CD4-positive, alpha-beta T cell (primary cell): ENCODE measurements at regions not wholly inside any gene's neighbourhood (a gene's known extent, or its start where the extent isn't known, plus 50 kb on each side); places are given as distances from the start of the nearest gene placed in this dataset.

Source experiments
- ATAC-seq: fragments of 200-7000 bp; cut with Tn5 transposase; one replicate; pipeline ENCODE4 v1.10.0; 2022; ENCODE audit warnings: mild to moderate bottlenecking; ENCODE audit not compliant: poor library complexity
- CTCF ChIA-PET: fragments of 350-600 bp; sonication (Branson Sonifier 250); formaldehyde crosslinking; loops from one replicate; lab custom pipeline; 2021; ENCODE audit warnings: antibody characterized with exemption, inconsistent platforms; lab: Charles Lee
- POLR2A ChIA-PET: fragments of 350-600 bp; sonication (Branson Sonifier 250); formaldehyde crosslinking; loops from one replicate; lab custom pipeline; 2021; ENCODE audit warnings: antibody characterized with exemption, inconsistent platforms; lab: Charles Lee
- DNase-seq, 14 experiments: peaks; one replicate each; pipeline ENCODE4 v3.0.0-alpha.2; 2013 to 2020; ENCODE audit warnings: mixed read lengths in 2 of 14
- H3K27ac ChIP-seq, 2 donors: one replicate each; pipeline versions ENCODE4 v1.5.1 to v1.7.0; 2013; ENCODE audit warnings: low read length in 2 of 2, low read depth in 1 of 2, mild to moderate bottlenecking in 1 of 2
- H3K27me3 ChIP-seq, 2 experiments: 1 replicate in 1 of 2; 2 replicates in 1 of 2; pipeline versions ENCODE4 v1.6.1 to v1.7.0; 2013; ENCODE audit warnings: low read length in 2 of 2, control low read depth in 1 of 2, mild to moderate bottlenecking in 1 of 2, moderate library complexity in 1 of 2; ENCODE audit not compliant: insufficient read depth in 2 of 2, control insufficient read depth in 1 of 2
- H3K36me3 ChIP-seq: one replicate; pipeline ENCODE4 v1.6.1; 2013; ENCODE audit warnings: low read length, control low read depth; ENCODE audit not compliant: insufficient read depth
- H3K4me1 ChIP-seq: one replicate; pipeline ENCODE4 v1.6.1; 2013; ENCODE audit warnings: low read length, control low read depth; ENCODE audit not compliant: insufficient read depth
- H3K4me3 ChIP-seq: one replicate; pipeline ENCODE4 v1.5.1; 2013; ENCODE audit warnings: mild to moderate bottlenecking, low read length, moderate library complexity
- H3K9me3 ChIP-seq, 2 experiments: 1 replicate in 1 of 2; 2 replicates in 1 of 2; pipeline versions ENCODE4 v1.6.1 to v1.7.0; 2013; ENCODE audit warnings: low read length in 2 of 2, mild to moderate bottlenecking in 2 of 2, control low read depth in 1 of 2, moderate library complexity in 1 of 2; ENCODE audit not compliant: control insufficient read depth in 1 of 2, insufficient read depth in 1 of 2
- H3K27ac Mint-ChIP-seq: one replicate; pipeline ENCODE4 v1.8.0; 2020; ENCODE audit warnings: mixed read lengths
- H3K27me3 Mint-ChIP-seq: one replicate; pipeline ENCODE4 v1.8.0; 2021; ENCODE audit warnings: mixed read lengths
- H3K36me3 Mint-ChIP-seq: one replicate; pipeline ENCODE4 v1.8.0; 2021; ENCODE audit warnings: low read depth, mixed read lengths
- H3K4me1 Mint-ChIP-seq: one replicate; pipeline ENCODE4 v1.8.0; 2021; ENCODE audit warnings: low read depth, mixed read lengths
- H3K4me3 Mint-ChIP-seq: one replicate; pipeline ENCODE4 v1.8.0; 2020; ENCODE audit warnings: mild to moderate bottlenecking, mixed read lengths
- H3K9me3 Mint-ChIP-seq: one replicate; pipeline ENCODE4 v1.8.0; 2020; ENCODE audit warnings: mixed read lengths
- CTCF ChIP-seq: fragments of 200-600 bp; IDR thresholded peaks from one replicate; pipeline ENCODE4 v1.8.0; 2022; ENCODE audit warnings: antibody characterized with exemption, mild to moderate bottlenecking
- intact Hi-C, 2 experiments: fragments of 100-400 bp; cut with DNase I in 1 of 2; cut with micrococcal nuclease in 1 of 2; formaldehyde crosslinking; loops; one replicate each; pipeline versions ENCODE4 v1.15.1 to v1.9.0; 2023 to 2025; cut with DNase I, micrococcal nuclease

- peaks cover 17 to 25% of the 10 kb centered on the region in 2 experiments for H3K27me3 ChIP-seq
- no peak overlapping the region for H3K27ac ChIP-seq
- Mint-ChIP-seq H3K4me3 (peak overlapping the region; percentile 51), H3K4me1 (peaks cover 4% of the 10 kb centered on the region), H3K27ac (no peak overlapping the region), H3K36me3 (no peaks in the 10 kb centered on the region), H3K27me3 (peaks cover 35% of the 10 kb centered on the region), H3K9me3 (no peaks in the 10 kb centered on the region)
- peaks cover 16% of the 10 kb centered on the region for H3K4me1 ChIP-seq
- ATAC-seq (no peak), DNase-seq (peak in 1 of 14 experiments; percentile 13)
- peaks cover 0 to 11% of the 10 kb centered on the region in 2 experiments for H3K9me3 ChIP-seq
- H3K36me3 ChIP-seq, result no peaks in the 10 kb centered on the region
- POLR2A ChIA-PET, result interaction anchor here (0.9 kb wide), 1 partner anchor 335 kb away, joined by 3 read pairs; the partner anchor contains the start of gene SLC2A11
- CTCF ChIA-PET, result no interaction called here
- intact Hi-C loops, result no loop called here
- H3K4me3 ChIP-seq, result no peak overlapping the region
- no peak for TF ChIP-seq CTCF
Measured at GRCh38 chr22:23522623-23523251, 57.4 kb downstream of the IGLL1 start.

DNA sequence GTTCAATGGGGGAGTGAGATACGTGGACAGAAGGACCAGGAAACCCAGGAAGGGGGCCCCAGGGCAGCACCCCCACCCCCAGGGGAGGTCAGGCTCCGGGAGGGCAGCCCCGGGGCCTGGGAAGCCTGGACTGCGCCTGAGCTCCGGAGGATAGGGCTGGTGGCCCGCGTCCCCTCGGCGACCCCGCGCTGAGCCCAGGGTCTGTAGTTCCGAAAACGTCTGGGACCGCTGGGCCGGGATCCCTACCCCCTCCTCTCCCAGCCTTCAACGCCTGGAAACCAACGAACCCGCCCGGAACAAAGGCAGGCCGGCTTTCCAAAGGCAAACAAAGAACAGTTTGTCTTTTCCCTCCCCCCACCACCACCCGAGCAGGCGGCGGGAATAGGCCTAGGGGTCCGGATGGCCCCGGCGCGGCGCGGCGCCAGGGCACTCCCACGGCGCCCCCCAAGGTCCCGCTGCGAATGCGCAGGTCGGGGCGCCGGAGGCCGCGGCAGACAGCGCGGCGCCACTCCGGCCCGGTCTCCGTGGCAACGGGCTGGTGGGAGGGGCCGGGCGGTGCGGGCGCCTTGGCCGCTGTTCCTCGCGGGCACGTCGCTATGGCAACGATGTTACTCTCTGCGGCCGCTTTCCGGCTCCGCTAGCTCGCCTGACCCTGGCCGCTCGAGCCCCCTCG lies 58.5 kb downstream of the IGLL1 start:
- H3K4me1 Mint-ChIP-seq, result peaks cover 4% of the 10 kb centered on the region
- no peaks in the 10 kb centered on the region for H3K9me3 Mint-ChIP-seq
- H3K36me3 ChIP-seq, result no peaks in the 10 kb centered on the region
- peaks cover 39% of the 10 kb centered on the region for H3K27me3 Mint-ChIP-seq
- TF ChIP-seq CTCF, result no peak
- CTCF ChIA-PET, result no interaction called here
- peaks cover 16% of the 10 kb centered on the region for H3K4me1 ChIP-seq
- peak overlapping the region; percentile 45 for H3K4me3 ChIP-seq
- peaks cover 17 to 25% of the 10 kb centered on the region in 2 experiments for H3K27me3 ChIP-seq
- DNase-seq (peak; percentile 26 to 87 (median 54)), ATAC-seq (peak; percentile 82)
- H3K9me3 ChIP-seq, result peaks cover 0 to 11% of the 10 kb centered on the region in 2 experiments
- POLR2A ChIA-PET, result no interaction called here
- peak overlapping the region; percentile 64 for H3K4me3 Mint-ChIP-seq
- intact Hi-C loops, result no loop called here
- H3K36me3 Mint-ChIP-seq, result no peaks in the 10 kb centered on the region
- no peak overlapping the region for H3K27ac ChIP-seq
- H3K27ac Mint-ChIP-seq, result no peak overlapping the region

DNA sequence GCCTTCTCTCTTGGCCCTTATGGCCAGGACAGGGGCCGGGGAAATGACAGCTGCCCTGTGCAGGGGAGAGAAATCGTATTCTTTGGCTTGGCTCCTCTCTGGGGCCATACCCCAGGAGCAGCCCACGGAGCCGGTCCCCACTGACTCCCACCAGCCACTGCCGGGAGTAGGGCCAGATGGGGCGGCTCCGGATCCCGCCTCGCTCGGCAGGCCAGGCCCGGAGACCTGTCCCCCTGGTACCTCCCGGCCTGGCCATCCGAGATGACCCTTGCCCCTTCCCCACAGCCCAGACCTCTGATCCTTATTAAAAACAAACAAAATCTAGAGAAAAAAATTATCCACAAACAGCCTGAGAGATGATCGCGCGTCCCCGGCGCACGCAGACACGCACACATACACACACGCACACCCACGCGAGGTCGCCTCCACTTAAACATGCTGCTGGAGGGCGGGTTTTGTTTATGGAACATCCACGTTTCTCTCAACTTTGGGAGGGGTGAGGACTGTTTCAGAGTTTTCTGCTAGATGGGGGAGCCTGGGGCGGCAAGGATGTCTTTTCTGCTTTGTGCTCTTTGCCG lies 59.1 kb downstream of the IGLL1 start:
- Histone ChIP-seq H3K27me3 (peaks cover 20 to 25% of the 10 kb centered on the region in 2 experiments), H3K4me1 (peaks cover 16% of the 10 kb centered on the region), H3K4me3 (no peak overlapping the region), H3K9me3 (peaks cover 0 to 11% of the 10 kb centered on the region in 2 experiments), H3K27ac (no peak overlapping the region), H3K36me3 (no peaks in the 10 kb centered on the region)
- CTCF ChIA-PET, result no interaction called here
- POLR2A ChIA-PET, result no interaction called here
- intact Hi-C loops, result no loop called here
- H3K27ac Mint-ChIP-seq, result no peak overlapping the region
- no peaks in the 10 kb centered on the region for H3K36me3 Mint-ChIP-seq
- no peak for ATAC-seq
- H3K9me3 Mint-ChIP-seq, result no peaks in the 10 kb centered on the region
- TF ChIP-seq CTCF, result no peak
- peaks cover 39% of the 10 kb centered on the region for H3K27me3 Mint-ChIP-seq
- peaks cover 4% of the 10 kb centered on the region for H3K4me1 Mint-ChIP-seq
- peak overlapping the region; percentile 64 for H3K4me3 Mint-ChIP-seq
- DNase-seq, result peak in 1 of 14 experiments; percentile 6
